NCI-H460 (cell line): ENCODE measurements at regions not wholly inside any gene's neighbourhood (a gene's known extent, or its start where the extent isn't known, plus 50 kb on each side); places are given as distances from the start of the nearest gene placed in this dataset.
"Not testable (repeated sequence)": the region's sequence is repeated elsewhere in the genome, so short reads cannot be mapped to it uniquely, and the experiment has no call there.

Experiments
- DNase-seq: peaks from one replicate; pipeline ENCODE4 v3.0.0-alpha.2; 2016; ENCODE audit warnings: low read depth; ENCODE audit errors: extremely low read depth

DNA sequence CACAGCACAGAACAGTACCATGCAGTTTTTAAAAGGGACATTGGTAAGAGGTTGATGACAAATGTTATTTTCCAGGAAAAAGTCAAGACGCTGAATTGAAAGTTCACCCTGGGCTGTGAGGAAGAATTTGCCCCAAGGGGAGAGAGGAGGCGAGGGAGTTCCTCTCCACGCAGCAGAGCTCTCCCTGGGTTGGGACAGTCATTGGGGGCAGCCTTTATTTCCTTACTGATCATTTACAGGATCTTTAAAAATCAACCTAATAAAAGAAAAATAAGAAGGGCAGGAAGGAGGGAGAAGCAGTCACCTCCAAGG, 49.9 kb upstream of the WNT7B start:
- no peak for DNase-seq

DNA sequence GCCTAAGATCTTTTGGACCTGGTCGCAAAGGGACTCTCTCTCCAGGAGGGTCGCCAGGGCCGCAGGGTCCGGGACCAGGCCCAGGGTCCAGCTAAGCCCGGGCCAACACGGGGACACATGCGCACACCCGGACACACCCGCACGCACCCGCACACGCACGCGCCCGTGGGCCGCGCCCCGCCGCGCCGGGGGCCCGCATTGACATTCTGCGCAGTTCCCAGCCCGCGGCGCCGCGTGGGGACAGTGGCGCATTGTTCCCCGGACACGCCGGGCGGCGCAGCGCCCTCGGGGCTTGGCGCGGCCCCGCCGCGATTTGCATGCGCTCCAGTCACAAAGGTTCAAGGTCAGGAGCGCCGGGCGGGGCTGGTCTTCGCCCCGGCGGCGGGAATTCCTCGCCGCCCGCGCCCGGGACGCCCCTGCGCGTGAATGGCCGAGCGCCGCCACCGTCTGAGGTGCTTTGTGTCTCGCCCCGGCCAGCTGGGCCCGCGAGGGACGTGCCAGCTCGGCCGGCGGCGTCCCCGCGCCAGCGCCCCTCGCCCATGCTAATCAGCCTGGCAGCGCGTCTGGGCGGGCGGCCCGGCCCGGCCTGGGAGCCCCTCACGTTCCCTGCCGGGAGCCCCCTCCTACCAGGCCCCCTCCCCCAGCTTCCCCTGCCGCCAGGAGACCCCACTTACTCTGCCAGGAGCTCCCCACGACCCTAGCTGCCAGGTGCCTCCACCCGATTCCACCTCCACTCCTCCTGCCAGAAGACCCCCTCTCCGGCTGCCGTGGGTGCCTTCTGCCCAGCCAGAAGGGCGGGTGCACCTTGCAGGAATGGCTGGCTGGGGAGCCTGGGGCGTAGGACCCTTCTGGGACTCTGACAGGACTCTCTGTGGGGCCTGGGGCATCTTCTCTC, 50.5 kb upstream of the WNT7B start:
- DNase-seq: no peak

DNA sequence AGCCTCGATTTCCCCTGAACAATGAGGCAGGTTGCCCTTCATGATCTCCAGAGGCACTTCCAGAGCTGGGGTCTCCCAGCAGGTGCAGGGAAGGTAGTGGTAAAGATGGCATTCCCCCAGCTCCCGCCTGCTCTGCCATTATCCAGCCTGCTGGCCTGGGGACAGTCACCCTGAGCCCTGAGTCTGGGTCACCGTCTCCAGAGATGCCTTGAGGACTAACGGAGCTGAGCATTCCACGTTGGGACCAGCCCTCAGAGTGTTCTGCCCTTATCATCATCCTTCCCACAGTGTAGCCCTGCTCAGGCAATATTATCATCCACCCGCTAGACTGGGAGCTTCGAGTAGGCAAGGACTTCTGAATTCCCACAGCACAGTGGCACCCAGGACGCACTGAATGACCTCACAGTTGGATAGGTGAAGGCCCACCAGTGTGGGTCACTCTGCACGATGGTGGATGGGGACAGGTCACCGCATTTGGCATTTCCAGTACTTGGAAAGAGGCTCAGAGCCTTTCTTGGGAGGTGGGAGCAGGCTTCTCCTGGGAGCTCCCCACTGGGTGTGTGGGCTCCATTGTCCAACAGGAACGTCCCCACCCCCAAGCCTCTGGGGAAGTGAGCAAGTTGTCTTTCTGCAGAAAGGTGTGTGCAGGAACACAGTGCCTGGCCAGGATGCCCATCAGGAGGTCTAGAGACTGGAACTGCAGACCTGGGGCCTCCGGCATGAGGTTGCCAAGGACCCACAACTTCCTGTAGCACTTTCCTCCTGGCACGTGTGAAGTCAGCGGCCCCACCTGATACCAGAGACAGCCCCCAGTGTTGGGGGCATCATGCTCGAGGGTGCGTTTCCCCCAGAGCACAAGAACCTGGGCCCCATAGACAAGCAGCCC, 51.4 kb upstream of the WNT7B start:
- no peak for DNase-seq

DNA sequence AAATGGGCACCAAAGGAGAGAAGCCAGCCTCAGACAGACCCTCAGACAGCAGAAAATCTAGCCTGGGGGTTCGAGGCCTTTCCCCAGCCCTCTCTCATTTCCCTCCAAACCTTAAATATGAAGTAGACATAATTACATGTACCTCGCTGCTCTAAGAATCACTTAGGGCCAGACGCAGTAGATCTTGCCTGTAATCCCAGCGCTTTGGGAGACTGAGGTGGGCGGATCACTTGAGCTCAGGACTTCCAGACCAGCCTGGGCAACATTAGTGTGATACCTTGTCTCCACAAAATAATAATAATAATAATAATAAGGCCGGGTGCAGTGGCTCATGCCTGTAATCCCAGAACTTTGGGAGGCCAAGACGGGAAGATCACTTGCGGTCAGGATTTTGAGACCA, 52.1 kb upstream of the WNT7B start:
- DNase-seq: no peak

DNA sequence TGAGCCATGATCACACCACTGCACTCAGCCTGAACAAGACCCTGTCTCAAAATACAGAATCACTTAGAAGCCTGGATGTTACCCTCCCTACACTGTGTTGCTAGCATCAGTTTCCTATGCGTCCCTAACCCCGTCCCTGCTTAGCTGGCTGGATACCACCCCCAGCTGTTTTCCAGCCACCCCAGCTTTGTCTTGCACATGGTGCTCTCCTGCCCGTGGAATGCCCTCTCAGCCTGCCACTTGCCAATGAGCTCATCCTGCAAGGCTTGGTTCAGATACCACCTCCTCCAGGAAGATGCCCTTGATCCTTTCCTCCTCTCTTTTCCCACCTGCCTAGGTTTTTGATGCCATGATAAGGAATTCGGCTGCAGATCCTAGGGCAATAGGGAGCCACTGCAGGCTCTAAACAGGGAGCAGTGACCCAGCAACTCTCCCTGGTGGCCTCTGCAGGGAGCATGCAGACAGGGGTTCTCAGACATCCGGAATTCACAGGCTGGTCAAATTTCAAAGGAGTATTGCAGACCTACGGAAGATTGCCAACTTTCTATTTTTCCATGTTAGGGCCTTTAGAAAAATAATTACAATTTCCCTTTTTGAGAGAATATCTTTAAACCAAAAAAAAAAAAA, 52.7 kb upstream of the WNT7B start:
- DNase-seq: no peak

DNA sequence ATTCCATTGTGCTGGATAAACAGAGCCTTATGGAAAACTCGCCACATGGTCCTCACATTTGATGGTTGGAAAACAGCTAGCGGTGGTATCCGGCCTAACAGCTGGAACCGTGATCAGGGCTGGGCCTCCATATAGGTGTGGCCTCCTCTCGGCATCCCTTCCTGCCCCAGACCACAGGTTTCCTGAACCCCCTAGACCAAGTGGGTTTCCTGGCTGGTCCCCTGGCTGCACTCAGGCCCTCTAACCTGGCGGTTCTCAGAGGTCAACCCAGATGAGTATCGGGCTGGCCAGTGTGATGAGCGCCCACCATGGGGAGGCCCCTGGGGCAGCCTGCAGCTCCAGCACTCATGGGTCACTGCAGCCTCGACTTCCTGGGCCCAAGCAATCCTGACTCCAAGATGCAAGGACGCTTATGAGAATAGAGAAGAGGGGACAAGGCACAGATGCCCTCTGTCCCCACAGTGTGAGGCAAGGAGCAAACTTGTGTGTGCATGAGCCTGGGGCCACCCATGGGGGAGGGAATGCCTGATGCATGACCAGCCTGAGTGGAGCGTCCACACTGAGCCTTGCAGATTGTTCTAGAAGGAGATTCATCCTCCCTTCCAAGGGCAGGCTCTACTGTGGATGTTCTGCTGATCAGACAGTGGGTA, 53.4 kb upstream of the WNT7B start:
- DNase-seq: no peak

DNA sequence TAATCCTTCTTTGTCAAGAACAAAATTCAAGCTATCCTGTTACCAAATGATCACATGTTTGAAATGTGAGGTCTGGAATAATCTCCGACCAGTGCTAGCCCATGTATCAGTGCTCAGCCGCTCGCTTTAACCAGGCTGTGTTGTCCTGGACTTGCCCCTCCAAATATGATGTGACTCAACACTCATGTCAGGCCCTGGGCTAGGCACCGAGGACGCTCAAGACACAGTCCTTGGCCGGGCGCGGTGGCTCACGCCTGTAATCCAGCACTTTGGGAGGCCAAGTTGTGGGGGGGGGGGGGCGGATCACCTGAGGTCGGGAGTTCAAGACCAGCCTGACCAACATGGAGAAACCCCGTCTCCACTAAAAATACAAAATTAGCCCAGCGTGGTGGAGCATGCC, 54.1 kb upstream of the WNT7B start:
- no peak for DNase-seq

DNA sequence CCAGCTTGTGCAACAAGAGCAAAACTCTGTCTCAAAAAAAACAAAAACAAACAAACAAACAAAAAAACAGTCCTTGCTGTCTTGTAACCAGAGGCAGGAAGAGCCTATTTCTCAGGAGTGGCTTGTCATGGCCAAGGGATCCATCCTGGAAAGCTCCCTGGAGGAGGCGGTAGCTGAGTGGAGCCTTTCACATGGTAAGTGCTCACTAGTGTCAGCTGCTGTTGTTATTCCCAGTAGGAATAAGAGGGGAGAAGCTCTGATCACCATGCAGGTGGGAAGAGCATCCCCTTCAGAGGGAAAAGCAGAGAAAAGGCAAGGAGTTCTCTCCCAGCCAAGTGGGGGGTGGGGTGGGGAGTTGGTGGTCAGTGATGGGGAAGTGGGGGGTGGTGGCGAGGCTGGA, 54.6 kb upstream of the WNT7B start:
- no peak for DNase-seq

DNA sequence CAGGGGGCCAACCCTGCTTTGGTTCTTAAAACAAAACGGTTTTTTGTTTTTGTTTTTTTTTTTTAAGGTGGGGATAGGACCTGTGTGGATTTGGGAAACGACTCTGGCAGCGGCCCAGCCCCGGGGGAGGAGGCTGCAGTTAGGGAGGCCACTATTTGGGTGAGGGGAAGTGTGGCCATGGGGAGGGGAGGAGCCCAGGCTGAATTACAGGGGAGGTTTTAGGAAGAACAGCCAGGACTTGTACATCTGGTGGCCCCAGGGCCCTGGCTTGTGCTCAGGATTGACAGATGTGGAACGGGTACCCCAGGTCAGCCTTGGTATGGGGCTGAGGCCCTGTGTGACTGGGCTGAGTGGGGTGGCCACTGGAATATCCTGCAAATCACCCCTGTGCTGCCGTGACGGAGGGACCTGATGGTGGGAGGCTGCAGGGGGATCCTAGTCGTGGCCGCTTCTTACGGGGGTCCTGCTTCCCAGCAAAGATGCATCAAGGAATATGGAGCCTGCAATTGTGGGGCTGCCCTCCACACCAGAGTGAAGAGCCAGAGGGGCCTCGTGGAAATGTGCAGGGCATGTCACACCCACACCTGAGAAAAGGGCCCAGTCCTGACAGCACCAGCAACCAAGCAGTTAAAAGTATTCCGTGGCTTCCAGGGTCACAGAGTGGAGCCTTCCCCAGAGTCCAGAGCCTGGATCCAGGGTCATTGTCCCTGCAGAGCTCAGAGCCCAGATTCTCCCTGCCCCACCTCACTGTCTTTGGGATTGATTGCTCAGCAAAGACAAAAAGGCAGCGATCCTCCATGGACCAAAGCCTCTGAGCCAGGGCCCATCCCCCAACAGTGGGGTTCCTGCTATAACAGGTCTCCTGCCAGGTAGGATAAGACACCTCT, 55.2 kb upstream of the WNT7B start:
- DNase-seq: no peak

DNA sequence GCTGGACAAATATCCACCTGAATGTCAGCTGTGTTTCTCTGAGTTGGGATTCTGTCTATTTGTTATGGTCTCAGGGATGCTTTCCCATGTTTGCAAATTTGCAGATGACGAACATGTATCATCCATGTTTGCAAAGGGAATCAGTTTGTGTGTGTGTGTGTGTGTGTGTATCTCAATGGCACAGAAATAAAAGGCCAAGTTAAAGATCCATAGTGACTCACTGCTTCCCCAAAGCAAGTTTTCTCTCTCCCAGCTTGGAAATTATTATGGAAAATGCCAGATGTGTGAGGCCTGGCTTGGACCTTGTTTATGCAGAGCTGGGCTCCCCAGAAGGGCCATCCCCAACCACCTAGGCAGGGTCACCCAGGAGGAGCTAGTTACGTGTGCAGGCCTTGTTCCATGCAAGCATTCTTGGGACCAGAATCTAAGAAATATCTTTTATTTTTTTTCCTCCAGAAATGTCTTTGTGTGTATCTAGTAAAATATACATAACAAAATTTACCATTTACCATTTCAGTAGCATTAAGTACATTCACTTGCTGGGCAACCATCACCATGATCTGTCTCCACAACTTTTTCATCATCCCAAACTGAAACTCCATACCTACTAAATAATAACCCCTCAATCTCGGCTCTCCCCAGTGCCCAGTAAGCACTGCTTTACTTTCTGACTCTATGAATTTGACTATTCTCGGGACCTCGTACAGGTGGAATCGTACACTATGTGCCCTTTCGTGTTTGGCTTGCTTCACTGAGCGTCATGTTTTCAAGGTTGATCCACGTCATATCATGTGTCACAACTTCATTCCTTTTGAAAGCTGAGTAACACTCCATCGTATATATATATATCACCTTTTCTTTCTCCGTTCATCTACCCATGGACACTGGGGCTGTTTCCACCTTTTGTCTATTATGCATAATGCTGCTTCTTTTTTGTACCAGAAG, 56.6 kb upstream of the WNT7B start:
- DNase-seq: no peak

DNA sequence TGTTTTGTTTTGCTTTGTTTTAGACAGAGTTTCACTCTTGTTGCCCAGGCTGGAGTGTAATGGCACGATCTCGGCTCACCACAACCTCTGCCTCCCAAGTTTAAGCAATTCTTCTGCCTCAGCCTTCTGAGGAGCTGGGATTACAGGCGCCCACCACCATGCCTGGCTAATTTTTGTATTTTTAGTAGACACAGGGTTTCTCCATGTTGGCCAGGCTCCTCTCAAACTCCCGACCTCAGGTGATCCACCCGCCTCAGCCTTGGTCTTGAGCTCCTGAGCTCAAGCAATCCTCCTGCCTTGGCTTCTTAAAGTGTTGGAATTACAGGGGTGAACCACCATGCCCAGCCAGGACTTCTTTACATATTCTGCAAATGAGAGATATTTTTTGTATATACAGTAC, 57.5 kb upstream of the WNT7B start:
- not testable (repeated sequence) for DNase-seq

DNA sequence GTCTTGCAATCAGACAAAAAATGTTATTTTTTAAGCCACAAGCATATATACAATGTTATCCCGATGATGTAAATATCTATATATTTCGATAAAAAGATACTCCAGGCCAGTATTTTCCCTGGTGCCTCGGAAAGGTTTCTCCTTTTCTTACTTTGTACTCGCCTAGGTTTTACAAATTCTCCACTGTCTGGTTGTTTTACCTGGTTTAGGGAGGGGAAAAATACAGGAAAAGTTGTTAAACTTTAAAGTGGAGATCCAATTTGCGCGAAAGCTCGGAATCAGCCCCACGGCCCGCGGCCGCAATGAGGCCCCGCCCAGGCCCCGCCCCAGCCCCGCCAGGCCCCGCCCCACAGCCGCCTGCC, 58.4 kb upstream of the WNT7B start:
- DNase-seq: no peak

DNA sequence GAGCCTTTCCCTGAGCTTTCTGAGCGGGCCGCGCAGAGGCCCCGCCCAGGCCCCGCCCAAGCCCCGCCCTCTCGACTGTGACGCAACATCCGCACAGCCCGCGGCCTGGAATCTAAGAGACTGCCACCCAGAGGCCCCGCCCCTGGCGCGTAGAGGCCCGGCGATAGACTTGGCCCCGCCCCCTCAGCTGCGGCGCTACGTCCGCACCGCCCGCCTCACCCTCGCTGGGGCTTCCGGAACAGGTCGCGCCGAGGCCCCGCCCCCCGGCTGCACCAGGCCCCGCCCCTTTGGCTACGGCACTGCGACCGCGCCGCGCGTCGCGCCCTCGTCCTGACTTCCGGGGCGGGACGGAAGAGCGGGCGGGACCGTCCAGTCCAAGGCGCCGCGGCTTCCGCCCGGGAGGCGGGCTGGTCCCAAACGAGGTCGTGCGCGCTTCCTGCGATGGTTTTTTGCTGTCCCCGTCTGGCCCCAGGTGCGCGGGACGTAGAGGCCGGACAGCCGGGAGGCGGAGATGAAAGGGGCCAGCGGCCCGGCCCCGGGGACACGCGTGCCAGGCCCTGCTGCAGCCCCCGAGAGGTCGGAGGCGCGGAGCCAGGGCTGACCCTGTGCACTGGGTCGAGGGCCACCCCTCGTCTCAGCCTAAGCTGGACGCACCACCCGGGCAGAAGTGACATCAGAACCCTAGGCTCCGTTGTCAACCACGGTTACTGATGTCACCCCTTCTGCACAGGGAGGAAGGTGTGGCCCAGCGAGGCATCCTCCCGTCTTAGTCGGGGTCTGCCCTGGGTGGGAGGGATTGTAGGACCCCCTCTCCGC, 59.0 kb upstream of the WNT7B start:
- DNase-seq: peak; percentile 96

DNA sequence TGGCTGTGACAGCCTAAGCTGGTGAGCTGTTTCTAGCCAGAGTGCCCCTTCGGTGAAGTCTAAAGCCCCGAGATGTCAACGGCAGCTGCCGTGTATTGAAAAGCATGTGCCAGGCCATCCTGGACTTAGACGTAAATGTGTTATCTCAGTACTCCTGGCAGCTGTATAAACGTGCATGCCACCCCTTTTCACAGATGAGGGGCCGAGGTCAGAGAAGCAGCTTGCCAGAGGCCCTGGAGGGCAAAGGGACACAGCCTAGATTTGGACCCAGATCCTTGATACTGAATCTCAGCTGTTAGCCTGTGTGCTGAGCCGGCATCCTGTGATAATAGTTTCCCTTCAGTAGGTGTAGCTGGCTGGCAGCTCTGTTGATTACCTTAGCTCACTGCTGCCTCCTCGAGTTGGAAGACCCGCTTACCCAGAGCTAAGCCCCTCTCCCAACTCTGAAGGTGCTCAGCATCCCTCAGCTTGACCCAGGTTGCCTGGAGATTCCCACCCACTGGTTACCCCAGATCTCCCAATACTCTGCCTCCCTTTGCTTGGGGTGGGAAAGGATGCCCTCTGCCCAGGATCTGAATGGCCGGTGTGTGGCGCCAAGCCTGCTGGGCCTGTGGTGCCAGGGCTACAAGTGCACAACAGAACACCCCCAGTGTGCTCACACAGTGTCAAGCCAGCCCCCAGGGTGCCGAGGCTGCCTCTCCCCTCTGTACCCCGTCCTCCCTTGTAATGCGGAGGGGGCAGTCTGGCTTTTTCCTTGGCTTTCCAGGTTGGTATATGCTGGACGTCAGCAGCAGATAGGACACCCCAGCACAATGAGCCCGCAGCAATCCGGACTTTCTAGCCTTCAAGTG, 59.8 kb upstream of the WNT7B start:
- DNase-seq: no peak

DNA sequence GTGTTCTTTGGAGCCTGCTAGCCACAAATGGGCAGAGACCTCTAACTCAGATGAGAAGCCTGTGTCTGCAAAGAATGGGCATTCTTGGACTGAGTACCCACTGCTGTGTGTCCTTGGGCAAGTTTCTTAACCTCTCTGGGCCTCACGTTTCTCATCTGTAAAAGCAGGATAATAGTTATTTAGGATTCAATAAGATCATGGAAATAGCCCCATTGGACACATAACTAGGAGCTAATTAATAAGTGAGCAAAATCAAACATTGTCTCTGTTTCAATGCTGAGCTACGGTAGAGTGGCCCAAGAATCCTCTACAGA, 61.2 kb upstream of the WNT7B start:
- DNase-seq: no peak

DNA sequence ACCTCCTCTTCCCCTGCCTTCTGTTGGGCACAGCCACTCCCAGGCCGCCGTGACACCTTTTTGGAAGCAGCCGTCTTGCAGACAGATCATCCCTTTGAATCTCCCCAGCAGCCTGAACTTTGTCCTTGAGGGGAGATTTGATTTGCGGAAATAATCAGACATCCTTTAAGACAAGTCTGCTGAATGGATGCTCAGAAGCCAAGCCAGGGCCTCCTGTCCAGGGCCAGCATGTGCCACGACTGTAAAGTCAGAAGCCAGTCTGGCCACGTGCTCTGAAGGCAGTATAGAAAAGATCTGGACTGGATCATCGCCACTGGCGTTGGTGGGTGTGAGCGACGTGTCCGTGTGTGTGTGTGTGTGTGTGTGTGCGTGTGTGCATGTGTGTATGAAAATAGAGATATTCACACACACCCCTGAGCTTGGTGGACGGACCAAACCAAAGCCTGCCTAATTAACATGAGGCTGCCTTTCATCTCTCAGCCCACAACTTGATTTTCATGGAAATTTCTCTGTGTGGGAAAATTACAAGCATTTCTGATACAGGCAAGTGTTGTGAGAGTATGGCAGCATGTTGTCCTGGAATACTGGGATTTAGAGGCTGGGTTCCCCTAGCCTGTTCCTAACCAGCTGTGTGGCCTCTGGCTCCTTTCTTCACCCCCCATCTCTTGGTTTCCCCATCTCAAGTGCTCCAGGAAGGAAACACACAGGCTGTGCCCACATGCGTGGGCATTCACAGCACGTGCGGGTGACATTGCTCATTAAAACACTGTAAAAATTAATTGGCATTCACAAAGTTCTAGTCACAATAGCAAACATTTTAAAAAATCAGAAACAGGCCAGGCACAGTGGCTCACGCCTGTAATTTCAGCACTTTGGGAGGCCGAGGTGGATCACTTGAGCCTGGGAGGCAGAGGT, 61.8 kb upstream of the WNT7B start:
- DNase-seq: no peak
